Muscle of back (tissue), 3 donors: ENCODE measurements at regions not wholly inside any gene's neighbourhood (a gene's known extent, or its start where the extent isn't known, plus 50 kb on each side); places are given as distances from the start of the nearest gene placed in this dataset.
A peak's percentile ranks its signal among the peaks of the same experiment; 100 is the strongest.
"Not testable (repeated sequence)": the region's sequence is repeated elsewhere in the genome, so short reads cannot be mapped to it uniquely, and the experiment has no call there.

ENCODE experiments used
- DNase-seq, 3 donors: peaks; one replicate each; pipeline versions ENCODE4 v3.0.0 to v3.0.0-alpha.2; 2013

DNA sequence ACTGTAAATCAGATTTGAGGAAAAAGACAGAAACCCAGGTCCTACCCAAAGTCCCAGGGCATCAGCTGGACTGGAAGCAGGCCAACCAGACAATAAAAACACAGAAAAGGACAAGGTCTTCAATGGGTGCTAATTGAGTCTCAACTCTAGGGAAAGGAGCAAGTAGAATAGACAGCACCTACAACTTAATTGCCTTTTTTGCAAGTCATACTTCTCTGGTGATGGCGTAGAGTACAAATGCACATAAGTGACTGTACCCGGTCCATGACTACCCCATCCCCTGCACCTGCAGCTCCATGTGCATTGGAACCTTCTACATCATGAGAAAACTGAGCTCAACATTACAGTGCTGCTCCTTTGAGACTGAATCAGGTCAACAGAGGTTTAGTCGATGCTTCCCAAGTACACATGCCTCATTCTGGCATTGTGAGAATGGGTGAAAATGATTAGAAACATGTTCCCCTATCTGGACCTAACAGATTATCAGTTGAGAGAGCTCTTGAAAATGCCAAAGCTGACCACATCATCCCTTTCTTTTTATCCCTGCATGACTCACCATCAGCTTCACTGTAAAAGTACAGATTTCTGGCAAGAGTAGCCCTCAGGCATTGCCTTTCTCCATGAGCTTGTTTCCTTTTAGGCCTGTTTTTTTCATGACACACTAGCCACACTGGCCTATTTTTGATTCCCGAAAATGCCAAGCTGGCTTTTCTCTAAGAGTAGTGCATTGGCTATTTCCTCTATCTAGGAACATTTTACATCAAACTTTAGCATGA is 298.3 kb downstream of the HS3ST1 start:
- peak in 1 of 3 donors; percentile 53 for DNase-seq

DNA sequence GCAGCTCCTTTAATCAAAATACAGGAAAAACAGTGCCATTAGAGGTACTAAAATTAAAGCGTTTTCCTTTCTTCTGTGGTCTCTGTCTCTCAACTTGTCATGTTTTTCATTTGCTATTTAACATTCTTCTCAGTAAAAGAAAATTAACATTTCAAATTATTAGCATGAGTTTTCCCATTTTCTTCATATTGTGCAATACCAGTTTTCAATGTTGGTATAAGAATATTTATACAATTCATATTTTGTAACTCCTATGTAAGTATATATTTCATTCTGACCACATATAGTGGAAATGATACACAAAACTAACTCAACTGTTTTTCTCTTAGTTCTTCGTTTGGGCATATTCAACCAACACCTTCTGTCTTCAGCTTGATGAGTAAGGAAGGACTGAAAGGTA is 308.3 kb downstream of the HS3ST1 start:
- DNase-seq = no peak

DNA sequence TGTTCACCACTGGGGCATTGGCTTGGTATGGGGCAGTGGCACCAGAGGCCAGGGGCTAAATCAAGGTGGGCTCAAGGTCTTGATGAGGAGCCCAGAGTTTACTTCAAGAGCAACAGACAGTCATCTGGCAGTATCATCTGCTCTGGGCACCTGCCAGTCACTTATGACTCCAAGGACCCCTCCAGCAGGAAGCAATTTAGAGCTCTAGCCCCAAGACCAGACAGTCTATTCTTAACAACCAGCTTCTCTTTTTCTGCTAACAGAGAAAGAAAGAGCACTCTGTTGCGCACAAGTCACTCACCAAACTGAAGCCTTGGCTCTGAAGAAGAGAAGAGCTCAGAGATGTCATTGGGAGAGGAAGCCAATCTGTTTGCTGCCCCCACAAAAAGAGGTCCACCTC is 309.2 kb downstream of the HS3ST1 start:
- DNase-seq = no peak

DNA sequence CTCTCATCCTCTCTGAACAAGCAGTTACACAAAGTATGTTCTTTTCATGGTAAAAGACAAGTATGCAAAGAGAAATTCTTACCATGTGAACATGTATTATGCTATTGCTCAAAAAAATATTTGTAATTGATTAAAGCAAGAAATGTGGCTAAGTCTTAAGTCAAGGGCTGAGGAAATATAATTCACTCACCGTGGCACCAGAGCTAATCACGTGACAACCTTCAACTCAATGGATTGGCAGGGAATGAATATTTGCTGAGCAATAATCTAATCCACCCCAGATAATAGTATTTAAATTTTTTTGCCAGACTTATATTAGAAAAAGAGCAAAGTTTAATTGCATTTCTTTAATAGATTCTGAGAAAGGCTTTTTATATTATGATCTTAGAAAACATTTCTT is 310.2 kb downstream of the HS3ST1 start:
- DNase-seq = no peak

GRCh38 chr4:11116940-11117339 is 311.8 kb downstream of the HS3ST1 start:
- DNase-seq = no peak

- peak in 1 of 3 donors; percentile 12 for DNase-seq
These were observed 316.8 kb downstream of the HS3ST1 start for GRCh38 chr4:11111876-11112275.

- no peak for DNase-seq
These were observed 317.3 kb downstream of the HS3ST1 start for GRCh38 chr4:11111370-11111769.

DNA sequence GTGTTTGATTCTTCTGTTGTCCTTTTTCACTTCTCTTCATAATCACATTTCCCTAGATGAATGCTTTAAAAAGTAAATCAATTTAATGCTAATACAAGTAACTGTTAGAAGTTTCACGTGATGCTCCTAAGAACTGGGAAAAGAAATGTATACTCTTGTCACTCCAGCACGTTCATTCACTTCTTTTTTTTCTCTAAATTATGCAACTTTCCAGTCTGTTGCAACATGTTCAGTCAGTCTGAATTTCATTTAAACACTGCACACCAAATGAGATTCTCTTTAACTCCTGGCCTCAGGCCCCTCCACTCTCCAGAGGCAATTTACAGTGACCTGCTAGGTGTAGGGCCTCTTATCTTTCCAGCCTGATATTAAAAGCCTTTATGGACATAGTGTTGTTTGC is 321.9 kb downstream of the HS3ST1 start:
- peak in 1 of 3 donors; percentile 39 for DNase-seq

GRCh38 chr4:11106190-11106589 is 322.5 kb downstream of the HS3ST1 start:
- no peak for DNase-seq

- no peak for DNase-seq
These were observed 323.0 kb downstream of the HS3ST1 start for GRCh38 chr4:11105715-11106114.

- no peak for DNase-seq
These were observed 330.2 kb downstream of the HS3ST1 start for GRCh38 chr4:11098461-11098860.

- DNase-seq = no peak
These were observed 331.0 kb downstream of the HS3ST1 start for GRCh38 chr4:11097725-11098124.

- DNase-seq = no peak
These were observed 347.7 kb downstream of the HS3ST1 start for GRCh38 chr4:11081006-11081405.

DNA sequence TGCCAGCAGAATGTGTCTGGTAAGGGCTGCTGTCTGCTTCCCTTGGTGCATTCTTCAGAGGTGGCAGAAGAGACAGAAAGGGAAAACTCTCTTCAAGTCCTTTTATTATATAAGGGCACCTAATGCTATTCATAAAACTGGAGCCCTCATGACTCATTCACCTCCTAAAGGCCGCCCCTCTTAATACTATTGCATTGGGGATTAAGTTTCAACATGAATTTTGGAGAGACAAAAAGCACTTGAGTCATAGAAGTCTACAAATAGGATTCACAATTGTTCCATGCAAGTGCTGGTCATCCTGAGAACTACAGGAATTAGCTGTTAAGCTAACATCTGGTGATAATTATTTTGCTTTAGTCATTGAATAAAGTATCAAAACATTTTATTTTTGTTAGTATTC is 349.5 kb downstream of the HS3ST1 start:
- peak in 1 of 3 donors; percentile 33 for DNase-seq

- DNase-seq = no peak
These were observed 354.0 kb downstream of the HS3ST1 start for GRCh38 chr4:11074581-11075241.

GRCh38 chr4:11073621-11074051 is 355.1 kb downstream of the HS3ST1 start:
- DNase-seq = peak in 2 of 3 donors; percentile 32

DNA sequence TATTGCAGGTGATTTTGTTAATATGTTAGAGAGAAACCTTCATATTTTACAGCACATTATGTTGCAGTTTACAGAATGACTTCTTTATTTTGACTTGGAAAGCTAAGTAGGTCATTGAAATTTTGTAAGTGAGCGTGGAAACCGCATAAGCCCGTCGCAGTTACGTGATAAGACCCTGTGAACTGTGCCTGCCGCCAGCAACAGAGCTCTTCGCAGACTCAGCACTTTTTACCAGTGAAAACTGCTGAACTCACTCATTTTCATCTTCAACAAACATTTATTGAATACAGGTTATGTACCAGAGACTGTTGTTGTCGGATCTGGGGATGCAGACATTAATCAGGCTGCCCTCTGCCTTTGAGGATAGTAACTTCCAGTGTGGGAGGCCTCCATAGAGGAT is 355.7 kb downstream of the HS3ST1 start:
- no peak for DNase-seq

DNA sequence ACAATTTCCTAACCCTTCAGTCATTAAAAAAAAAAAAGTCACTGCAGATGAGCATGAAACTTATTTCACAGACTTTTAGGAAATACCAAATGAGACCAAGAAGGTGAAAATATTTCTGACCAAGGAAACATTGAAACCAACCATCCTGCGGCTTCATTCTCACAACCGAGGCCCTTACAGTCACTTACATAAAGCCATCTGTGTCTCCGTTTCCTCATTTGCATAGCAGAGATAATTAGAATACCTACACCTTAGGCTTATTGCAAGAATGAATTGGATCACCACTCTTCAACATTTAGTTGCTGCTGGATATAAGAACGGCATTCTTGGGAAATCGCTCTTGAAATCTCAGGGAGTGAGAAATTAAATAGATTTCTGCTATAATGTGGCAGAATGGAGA is 356.2 kb downstream of the HS3ST1 start:
- DNase-seq = no peak

DNA sequence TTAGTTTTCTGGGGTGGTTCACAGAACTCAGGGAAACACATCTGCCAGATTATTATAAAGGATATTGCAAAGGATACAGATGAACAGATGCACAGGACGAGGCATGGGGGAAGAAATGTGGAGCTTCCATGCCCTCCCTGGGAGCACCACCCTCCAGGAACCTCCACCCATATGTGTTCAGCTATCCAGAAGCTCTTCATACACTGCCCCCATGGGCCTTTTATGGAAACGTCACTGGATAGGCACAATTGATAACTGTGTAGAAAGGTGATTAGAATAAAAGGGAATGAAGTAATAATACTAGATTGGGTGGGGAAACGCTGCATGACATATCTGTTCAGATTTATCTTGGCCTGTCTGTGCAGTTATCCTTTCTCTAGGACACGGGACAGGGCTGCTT is 357.9 kb downstream of the HS3ST1 start:
- no peak for DNase-seq

GRCh38 chr4:11069581-11070211 is 359.0 kb downstream of the HS3ST1 start:
- DNase-seq = no peak

DNA sequence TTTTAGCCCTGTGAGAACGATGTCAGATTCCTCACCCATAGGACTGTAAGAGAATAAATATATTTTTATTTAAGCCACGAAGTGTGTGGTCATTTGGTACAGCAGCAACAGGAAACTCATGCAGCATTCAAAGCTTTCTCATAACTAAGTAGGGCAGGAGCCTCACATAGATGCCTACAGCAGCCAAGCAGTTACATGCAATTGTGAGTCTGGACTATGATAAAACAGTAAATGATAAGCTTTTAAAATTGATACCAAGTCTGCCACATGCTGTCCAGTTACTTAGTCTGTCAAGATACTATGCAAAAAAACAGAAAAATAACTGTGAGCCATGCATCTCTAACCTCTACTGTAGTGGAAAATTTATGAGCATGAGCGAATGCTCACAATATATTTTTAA is 359.6 kb downstream of the HS3ST1 start:
- no peak for DNase-seq

- not testable (repeated sequence) for DNase-seq
These were observed 362.1 kb downstream of the HS3ST1 start for GRCh38 chr4:11066584-11066983.

GRCh38 chr4:11060637-11061036 is 368.1 kb downstream of the HS3ST1 start:
- not testable (repeated sequence) for DNase-seq
